Lower leg skin (tissue), 4 donors: ENCODE measurements at regions not wholly inside any gene's neighbourhood (a gene's known extent, or its start where the extent isn't known, plus 50 kb on each side); places are given as distances from the start of the nearest gene placed in this dataset.
"Not testable (repeated sequence)": the region's sequence is repeated elsewhere in the genome, so short reads cannot be mapped to it uniquely, and the experiment has no call there.

Source experiments
- DNase-seq, 2 donors: peaks; one replicate each; pipeline ENCODE4 v3.0.0-alpha.2; 2019; ENCODE audit warnings: low spot score in 2 of 2
- H3K4me3 ChIP-seq: fragments of 200-600 bp; sonication (generic); 2 replicates; pipeline ENCODE4 v1.5.1; 2017; ENCODE audit warnings: mild to moderate bottlenecking, low read depth; ENCODE audit not compliant: poor library complexity, severe bottlenecking
- CTCF ChIP-seq, 3 donors: fragments of 450-650 bp; IDR thresholded peaks; one replicate each; pipeline ENCODE4 v1.5.1; 2016; ENCODE audit warnings: antibody characterized with exemption in 3 of 3, mild to moderate bottlenecking in 3 of 3, moderate library complexity in 2 of 3
- POLR2A ChIP-seq, 2 donors: fragments of 450-650 bp; IDR thresholded peaks; one replicate each; pipeline ENCODE4 v1.6.1; 2016 to 2017; ENCODE audit warnings: antibody characterized with exemption in 2 of 2, mild to moderate bottlenecking in 1 of 2, moderate library complexity in 1 of 2
- WGBS, 2 donors: methylation state at CpG; one replicate each; pipeline ENCODE4 v1.1.5; 2018; 5-methylcytosine and 5-hydroxymethylcytosine counted together
- intact Hi-C: fragments of 100-400 bp; cut with DNase I; formaldehyde crosslinking; loops from one replicate; pipeline ENCODE4 v1.15.0; 2023; ENCODE audit warnings: low total_unique reads

DNA sequence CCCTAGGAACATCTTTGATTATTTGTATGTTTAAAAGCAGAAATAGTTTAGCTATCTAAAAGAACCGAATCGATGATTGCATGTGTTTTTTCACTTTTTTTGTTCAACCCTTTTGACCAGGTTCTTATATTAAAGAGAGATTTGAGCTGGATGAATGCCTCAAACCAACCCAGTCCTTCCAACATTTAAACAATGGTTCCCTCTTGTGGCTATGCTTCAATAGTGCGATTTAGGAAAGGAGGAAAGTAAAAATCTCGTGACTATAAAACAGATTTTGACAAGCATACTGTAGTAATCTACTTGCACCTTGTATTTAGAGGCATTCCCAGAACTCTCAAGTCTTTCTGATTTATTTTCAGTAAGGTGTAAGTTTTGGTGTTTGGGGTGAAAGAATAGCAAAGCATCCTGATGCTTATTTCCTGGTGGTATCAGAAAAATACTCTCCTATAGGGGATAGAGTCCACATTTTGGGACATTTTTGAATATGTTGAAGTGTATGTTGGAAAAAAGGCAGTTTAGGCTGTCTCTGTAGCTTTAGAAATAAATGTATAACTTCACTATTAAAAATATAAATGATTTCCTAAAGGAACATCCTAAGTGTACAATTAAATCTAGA lies 159.6 kb upstream of the KCNH8 start:
- 2 to 7% methylated on average over 4 of the region's 4 CpGs for WGBS, 2 donors
- DNase-seq = no peak
- no peak overlapping the region for H3K4me3 ChIP-seq
- TF ChIP-seq CTCF (IDR thresholded peaks at IDR 0.05) = no peak
- TF ChIP-seq POLR2A (IDR thresholded peaks at IDR 0.05) = no peak
- intact Hi-C loops = no loop called here

- H3K4me3 ChIP-seq = no peak overlapping the region
- intact Hi-C loops = no loop called here
- no peak for DNase-seq
- no peak for TF ChIP-seq POLR2A (IDR thresholded peaks at IDR 0.05)
- no peak for TF ChIP-seq CTCF (IDR thresholded peaks at IDR 0.05)
- 25 to 27% methylated on average over 8 of the region's 8 CpGs for WGBS, 2 donors
Observed at GRCh38 chr3:18987862-18988447, 160.4 kb upstream of the KCNH8 start.

- intact Hi-C loops = no loop called here
- TF ChIP-seq POLR2A (IDR thresholded peaks at IDR 0.05) (no peak), CTCF (IDR thresholded peaks at IDR 0.05) (no peak)
- DNase-seq = no peak
- no peak overlapping the region for H3K4me3 ChIP-seq
Observed at GRCh38 chr3:18987070-18987469, 161.2 kb upstream of the KCNH8 start.

DNA sequence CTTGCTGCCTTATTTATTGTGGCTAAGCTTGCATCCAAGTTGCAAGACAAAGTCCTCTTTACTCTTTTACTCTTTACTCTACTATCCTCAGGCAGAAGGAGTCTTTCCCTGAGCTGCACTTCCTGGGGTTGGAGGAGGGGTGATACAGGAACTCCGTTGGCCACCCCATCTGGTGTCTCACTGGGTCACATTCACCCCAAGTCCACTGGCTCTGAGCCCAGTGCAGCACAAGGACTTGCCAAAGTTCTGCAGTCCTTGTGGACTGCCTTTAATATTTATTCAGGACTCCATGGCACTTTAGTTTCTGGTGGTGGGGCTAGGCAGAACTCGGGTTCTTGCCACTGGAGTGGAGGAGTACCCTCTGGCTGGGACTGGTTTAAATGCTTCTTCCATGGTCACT lies 165.4 kb upstream of the KCNH8 start:
- 42 to 73% methylated on average over 1 to 2 of the region's 2 CpGs for WGBS, 2 donors
- H3K4me3 ChIP-seq = no peak overlapping the region
- intact Hi-C loops = no loop called here
- no peak for DNase-seq
- TF ChIP-seq CTCF (IDR thresholded peaks at IDR 0.05) (no peak), POLR2A (IDR thresholded peaks at IDR 0.05) (no peak)

DNA sequence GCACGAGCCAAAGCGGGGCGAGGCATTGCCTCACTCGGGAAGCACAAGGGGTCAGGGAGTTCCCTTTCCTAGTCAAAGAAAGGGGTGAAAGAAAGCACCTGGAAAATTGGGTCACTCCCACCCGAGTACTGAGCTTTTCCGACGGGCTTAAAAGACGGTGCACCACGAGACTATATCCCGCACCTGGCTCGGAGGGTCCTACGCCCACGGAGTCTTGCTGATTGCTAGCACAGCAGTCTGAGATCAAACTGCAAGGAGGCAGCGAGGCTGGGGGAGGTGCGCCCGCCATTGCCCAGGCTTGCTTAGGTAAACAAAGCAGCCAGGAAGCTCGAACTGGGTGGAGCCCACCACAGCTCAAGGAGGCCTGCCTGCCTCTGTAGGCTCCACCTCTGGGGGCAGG lies 172.2 kb upstream of the KCNH8 start:
- intact Hi-C loops, H3K4me3 ChIP-seq, DNase-seq: not testable (repeated sequence)
- WGBS, 2 donors = 86 to 92% methylated on average over 17 of the region's 17 CpGs

DNA sequence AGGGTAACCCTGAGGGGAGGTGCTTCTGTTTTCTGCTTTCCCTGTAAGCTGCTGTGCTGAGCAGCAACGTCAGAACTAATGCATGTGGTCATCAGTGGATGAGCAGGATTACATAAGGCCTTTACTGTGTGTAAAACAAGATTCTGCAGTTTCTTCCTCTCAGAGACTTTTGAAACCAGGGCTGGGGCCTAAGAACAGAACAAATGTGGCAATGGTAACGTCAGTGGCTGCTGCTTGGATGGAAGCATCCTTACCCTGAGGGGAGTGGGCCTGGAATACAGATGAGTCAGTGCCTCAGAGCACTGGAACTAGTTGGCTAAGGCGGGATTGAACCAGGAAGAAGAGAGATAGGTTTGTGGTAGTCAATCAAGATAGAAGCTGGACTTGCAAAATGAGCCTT lies 180.2 kb upstream of the KCNH8 start:
- no peak for DNase-seq
- intact Hi-C loops = no loop called here
- TF ChIP-seq POLR2A (IDR thresholded peaks at IDR 0.05) (no peak), CTCF (IDR thresholded peaks at IDR 0.05) (no peak)
- H3K4me3 ChIP-seq = no peak overlapping the region
- WGBS, 2 donors = 39 to 40% methylated on average over 3 of the region's 3 CpGs
